PFSK-1 (cell line): ENCODE measurements at regions not wholly inside any gene's neighbourhood (a gene's known extent, or its start where the extent isn't known, plus 50 kb on each side); places are given as distances from the start of the nearest gene placed in this dataset.

ENCODE experiments used
- FOXP2 ChIP-seq: optimal IDR thresholded peaks from 2 replicates; pipeline ENCODE3; 2011; ENCODE audit warnings: borderline replicate concordance, control low read depth, inconsistent platforms; ENCODE audit not compliant: insufficient read depth; ENCODE audit errors: extremely low read length, extremely low read depth
- POLR2AphosphoS5 ChIP-seq: IDR thresholded peaks from 2 replicates; pipeline ENCODE4 v1.6.1; 2012; ENCODE audit warnings: low read depth, mild to moderate bottlenecking, control low read depth, low read length, moderate library complexity
- SIN3A ChIP-seq: IDR thresholded peaks from 2 replicates; pipeline ENCODE4 v1.6.1; 2012; ENCODE audit warnings: mild to moderate bottlenecking, low read length, moderate library complexity, borderline replicate concordance; ENCODE audit not compliant: insufficient read depth
- TAF1 ChIP-seq: IDR thresholded peaks from 2 replicates; pipeline ENCODE4 v1.6.1; 2012; ENCODE audit warnings: low read length, control low read depth, borderline replicate concordance; ENCODE audit not compliant: insufficient read depth
- TF ChIP-seq, protein P1 (sequence below), 2 experiments: IDR thresholded peaks; 2 replicates each; pipeline versions ENCODE4 v1.6.1 to v1.8.0; 2011 to 2012; ENCODE audit warnings: low read depth in 2 of 2, low read length in 2 of 2, control low read depth in 1 of 2, inconsistent platforms in 1 of 2, mild to moderate bottlenecking in 1 of 2, moderate library complexity in 1 of 2; ENCODE audit not compliant: insufficient read depth in 1 of 2

DNA sequence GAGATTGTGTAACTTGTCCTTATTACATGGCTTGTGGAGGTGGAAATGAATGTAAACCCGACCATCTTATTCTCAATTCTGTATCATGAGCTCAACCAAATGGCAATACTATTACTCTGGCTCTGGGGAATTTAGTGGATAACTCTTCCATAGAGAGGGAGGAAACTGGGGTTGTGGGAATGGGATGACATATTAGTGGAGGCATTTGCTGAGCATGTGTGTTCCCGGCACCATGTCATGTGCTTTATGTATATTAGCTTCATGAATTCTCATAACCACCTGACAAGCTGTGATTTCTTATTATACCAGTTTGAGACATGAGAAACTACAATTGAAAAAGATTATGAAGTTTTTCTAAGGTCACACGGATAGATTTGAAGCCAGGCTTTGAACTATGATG, 112.8 kb upstream of the TMEFF2 start:
- TF ChIP-seq SIN3A (no peak), TAF1 (no peak), POLR2AphosphoS5 (no peak), FOXP2 (no peak)
- TF ChIP-seq, protein P1, sequence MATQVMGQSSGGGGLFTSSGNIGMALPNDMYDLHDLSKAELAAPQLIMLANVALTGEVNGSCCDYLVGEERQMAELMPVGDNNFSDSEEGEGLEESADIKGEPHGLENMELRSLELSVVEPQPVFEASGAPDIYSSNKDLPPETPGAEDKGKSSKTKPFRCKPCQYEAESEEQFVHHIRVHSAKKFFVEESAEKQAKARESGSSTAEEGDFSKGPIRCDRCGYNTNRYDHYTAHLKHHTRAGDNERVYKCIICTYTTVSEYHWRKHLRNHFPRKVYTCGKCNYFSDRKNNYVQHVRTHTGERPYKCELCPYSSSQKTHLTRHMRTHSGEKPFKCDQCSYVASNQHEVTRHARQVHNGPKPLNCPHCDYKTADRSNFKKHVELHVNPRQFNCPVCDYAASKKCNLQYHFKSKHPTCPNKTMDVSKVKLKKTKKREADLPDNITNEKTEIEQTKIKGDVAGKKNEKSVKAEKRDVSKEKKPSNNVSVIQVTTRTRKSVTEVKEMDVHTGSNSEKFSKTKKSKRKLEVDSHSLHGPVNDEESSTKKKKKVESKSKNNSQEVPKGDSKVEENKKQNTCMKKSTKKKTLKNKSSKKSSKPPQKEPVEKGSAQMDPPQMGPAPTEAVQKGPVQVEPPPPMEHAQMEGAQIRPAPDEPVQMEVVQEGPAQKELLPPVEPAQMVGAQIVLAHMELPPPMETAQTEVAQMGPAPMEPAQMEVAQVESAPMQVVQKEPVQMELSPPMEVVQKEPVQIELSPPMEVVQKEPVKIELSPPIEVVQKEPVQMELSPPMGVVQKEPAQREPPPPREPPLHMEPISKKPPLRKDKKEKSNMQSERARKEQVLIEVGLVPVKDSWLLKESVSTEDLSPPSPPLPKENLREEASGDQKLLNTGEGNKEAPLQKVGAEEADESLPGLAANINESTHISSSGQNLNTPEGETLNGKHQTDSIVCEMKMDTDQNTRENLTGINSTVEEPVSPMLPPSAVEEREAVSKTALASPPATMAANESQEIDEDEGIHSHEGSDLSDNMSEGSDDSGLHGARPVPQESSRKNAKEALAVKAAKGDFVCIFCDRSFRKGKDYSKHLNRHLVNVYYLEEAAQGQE (IDR thresholded peaks at IDR 0.05; ENCODE audit: insufficient read depth in 1 of 2, low read depth in 2 of 2, low read length in 2 of 2): no peak
